ENCODE measurements at regions not wholly inside any gene's neighbourhood (a gene's known extent, or its start where the extent isn't known, plus 50 kb on each side); places are given as distances from the start of the nearest gene placed in this dataset.

DNA sequence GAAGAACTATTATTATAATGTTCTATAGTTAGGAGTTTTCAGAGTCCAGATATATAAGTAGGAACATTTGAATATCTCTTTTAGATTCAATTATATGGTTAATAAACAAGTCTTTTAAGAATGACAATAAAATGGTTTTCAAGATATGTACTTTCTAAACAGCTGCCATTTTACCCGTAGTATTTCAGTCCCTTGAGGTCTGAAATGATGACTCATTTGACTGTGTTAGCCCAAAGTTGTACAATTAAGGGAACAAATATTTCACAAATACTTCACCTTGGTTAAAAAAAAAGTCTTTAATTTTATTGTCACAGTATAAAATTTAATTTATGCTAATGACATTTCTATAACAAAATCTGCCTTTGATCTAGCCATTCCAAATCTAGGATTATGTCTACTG lies 91.6 kb upstream of the TANK start:
- TF ChIP-seq, protein P1, sequence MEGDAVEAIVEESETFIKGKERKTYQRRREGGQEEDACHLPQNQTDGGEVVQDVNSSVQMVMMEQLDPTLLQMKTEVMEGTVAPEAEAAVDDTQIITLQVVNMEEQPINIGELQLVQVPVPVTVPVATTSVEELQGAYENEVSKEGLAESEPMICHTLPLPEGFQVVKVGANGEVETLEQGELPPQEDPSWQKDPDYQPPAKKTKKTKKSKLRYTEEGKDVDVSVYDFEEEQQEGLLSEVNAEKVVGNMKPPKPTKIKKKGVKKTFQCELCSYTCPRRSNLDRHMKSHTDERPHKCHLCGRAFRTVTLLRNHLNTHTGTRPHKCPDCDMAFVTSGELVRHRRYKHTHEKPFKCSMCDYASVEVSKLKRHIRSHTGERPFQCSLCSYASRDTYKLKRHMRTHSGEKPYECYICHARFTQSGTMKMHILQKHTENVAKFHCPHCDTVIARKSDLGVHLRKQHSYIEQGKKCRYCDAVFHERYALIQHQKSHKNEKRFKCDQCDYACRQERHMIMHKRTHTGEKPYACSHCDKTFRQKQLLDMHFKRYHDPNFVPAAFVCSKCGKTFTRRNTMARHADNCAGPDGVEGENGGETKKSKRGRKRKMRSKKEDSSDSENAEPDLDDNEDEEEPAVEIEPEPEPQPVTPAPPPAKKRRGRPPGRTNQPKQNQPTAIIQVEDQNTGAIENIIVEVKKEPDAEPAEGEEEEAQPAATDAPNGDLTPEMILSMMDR (IDR thresholded peaks at IDR 0.05) = no peak
- TF ChIP-seq CEBPB (IDR thresholded peaks at IDR 0.05) (no peak), RCOR1 (IDR thresholded peaks at IDR 0.05; ENCODE audit: low read depth, low read length) (no peak), HES2 (IDR thresholded peaks at IDR 0.05) (no peak), POLR2A (IDR thresholded peaks at IDR 0.05; ENCODE audit: low read length) (no peak)
